HG02870 (cell line): ENCODE measurements at regions not wholly inside any gene's neighbourhood (a gene's known extent, or its start where the extent isn't known, plus 50 kb on each side); places are given as distances from the start of the nearest gene placed in this dataset.

Experiments
- ATAC-seq: cut with Tn5 transposase; IDR thresholded peaks from one replicate; pipeline ENCODE4 v1.9.1; 2021; ENCODE audit warnings: mild to moderate bottlenecking, moderate library complexity; ENCODE audit not compliant: unreplicated experiment

DNA sequence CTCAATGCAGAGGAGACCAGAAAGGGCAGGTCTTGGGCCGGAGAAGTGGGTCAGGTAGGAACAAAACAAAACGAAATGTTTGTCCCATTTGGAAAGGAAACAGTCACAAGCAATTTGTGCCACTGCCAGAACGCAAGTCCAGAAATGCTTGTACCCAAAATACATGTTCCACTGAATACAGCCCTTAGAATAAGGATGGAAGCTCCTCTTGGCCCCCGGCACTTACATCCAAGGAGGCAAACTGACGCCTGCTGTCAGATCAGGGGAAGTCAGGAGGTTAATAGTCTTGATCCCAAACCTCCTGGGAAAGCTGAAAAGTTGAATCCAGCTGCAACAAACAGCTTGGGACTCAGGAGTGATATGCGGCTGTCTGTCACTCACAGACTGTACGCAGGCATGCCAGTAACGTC lies 75.9 kb upstream of the GALNT2 start:
- ATAC-seq, result no peak

DNA sequence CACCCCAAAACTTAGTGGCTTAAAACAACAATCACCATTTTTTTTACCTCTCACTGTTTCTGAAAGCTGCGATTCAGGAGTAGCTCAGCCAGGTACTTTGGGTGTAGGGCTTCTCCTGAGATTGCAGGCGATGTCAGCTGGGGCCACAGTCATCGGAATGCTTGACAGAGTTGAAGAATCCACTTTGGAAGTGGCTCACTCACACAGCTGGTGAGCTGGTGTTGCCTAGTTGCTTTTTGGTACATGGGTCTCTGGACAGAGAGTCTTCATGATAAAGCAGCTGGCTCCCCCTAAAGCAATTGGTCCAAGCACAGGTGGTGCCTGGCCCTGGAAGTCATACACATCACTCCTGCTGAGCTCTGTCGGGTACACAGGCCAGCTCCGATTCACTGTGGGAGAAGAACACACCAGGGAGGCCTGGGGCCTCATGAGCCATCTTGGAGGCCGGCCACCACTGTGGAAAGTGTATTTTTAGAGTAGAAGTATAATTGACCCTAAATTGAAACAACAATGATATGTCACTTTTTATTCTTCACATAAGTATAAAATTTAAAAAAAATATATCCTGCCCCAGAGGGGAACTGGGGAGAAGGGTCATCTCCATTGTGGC lies 75.2 kb upstream of the GALNT2 start:
- no peak for ATAC-seq

DNA sequence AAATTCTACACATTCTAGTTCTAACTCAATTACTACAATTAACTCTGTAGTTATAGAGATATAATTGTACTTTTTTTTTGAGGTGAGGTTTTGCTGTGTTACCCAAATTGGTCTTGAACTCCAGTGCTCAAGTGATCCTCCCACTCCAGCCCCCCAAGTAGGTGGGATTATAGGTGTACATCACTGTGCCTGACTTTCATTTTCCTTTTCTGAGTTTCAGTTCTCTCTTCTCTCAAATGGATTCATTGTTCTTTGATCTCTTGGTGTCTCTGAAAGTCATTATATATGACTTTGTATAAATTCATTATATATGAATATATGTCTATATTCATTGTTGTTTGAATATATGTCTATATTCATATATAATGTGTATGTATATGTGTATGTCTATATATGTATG lies 74.0 kb upstream of the GALNT2 start:
- ATAC-seq, result no peak

DNA sequence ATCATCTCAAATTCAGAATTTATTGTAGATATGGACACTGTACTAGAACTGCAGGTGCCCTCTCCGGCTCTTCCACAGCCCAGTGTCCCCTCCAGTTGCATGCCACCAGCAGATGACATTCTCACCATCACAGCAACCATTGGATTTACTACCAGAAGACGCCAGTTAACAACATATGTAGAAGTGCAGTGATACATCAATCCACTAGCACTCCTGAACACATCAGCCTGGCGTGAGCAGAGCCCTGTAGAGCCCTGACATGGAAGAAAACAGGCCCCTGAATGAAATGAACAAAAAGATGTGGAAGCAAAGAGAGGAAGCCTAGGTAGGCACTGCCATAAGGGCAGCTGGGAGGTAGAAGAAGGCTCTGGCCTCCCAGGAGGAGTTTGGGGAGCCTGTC lies 73.1 kb upstream of the GALNT2 start:
- ATAC-seq, result no peak

DNA sequence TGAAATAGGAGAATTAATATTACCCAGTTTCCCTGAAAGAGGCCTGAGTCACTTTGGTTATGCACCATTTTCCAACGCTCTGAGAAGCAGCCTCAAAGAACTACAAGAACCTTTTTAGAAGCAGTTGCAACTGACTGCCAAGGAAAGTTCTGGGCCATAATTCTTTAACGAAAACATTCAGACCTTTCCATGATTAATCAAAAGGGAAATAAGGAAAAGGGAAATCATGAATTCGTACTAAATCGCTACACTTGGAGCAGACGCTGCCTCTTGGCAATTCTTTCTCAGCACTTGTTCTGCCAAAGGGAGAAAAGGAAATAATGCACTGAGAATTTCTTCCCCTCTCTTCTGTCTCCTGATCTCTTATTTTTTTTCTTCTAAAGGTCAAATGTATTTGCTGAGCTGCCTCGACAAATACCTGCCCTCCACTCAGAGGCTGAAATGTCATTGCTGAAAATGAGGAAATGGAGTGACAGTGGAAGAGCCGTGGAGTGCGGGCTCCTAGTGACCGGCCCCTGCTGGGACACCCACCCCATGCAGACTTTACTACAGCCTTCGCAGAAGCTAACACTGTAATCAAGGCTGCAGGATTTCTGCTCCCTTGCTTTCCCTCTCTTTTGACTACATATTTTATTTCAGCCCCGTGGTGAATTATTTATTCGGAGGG lies 67.9 kb upstream of the GALNT2 start:
- no peak for ATAC-seq

DNA sequence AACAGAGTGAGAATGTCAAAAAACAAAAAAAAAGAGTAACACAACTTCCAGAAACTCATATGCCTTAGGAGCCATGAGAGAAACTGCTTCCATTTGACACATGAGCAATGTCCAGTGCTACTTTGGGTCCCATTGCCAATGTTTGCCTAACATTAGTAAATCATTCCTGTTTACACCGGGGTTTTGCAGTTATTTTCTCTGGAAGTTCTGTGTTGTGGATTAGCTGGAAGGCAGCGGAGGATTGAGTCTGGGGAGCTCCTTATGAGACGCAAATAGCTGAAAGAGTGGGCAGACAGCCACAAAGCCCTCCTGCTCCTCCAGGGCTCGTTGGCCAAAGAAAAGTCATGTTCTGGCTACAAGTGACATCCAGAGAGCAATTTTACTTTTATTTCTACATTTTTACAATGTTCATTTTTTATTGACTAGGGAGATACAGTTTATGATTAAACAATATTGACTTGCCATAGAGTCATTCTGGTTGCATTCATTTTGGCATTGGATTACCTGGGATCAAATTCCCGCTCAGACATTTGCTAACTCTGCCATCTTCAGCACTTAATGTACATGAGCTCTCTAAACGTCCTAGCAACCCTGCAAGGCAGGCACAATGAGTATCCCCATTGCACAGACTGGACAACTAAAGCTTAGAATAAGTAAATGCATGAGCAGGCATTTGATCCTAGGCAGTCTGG lies 66.4 kb upstream of the GALNT2 start:
- ATAC-seq, result no peak

DNA sequence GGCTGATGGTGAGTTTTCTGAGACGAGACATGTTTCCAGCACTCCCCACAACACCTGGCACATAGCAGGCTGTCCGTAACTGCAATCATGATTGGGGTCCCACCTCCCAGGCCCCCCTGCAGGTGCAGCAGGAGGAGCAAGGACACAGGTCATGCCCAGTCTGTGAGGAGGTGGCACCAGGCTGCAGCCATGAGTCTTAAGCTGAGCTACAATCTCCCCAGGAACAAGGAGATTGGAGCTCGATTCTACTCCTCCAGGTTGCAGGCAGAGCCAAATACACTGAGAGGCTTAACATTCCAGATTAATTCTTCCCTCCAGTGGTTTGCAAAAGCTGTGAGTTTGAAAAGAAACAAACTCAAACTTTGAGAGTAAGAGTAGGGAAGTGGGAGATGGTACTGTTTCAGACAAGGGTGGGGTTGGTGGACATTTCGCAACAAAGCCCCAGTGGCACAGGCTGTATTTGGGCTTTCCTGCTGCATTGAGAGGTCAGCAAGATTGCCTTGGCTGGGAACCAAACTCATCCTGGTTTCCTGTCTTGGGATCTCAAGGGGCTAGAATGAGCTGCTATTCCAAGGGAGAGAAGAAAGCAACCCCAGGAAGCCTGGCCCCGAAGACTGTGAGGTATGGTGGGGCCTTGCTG lies 64.8 kb upstream of the GALNT2 start:
- ATAC-seq, result no peak

DNA sequence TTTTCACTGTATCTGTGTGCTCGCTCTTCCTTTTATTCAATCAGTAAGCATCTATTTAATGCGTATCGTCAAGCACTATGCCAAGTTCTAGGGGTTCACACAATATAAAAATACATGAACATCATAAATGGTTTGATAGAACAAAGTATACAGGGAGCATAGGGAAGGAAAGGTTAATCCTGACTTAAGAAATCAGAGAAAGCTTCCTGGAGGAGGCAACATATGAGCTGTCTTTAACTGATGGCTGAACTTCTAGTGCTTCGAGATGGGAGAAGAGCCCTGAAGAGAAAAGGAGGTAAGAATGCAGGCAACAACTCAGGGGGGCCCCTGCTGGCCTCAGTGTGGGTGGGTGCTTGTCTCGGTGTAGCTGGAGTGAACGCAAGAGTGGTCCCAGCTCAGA lies 63.6 kb upstream of the GALNT2 start:
- ATAC-seq, result no peak

DNA sequence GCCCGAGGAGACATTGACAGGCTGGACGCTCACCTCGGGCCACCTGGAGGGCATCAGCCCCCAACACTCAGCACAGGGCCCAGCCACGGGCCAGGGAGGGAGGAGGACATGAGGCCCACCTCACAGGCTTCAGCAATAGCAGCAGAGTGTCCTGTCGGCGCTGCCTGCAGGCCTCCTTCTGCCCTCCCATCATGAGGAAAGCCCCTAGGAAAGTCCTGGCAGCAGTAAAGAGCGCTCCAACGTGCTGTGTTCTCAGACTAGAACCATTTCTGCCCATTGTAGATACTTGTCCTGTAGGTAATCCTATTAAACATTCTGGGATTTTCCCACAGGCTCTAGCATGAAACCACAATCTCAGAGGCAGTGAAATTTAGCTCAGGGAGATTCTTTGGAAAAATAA lies 62.0 kb upstream of the GALNT2 start:
- no peak for ATAC-seq

DNA sequence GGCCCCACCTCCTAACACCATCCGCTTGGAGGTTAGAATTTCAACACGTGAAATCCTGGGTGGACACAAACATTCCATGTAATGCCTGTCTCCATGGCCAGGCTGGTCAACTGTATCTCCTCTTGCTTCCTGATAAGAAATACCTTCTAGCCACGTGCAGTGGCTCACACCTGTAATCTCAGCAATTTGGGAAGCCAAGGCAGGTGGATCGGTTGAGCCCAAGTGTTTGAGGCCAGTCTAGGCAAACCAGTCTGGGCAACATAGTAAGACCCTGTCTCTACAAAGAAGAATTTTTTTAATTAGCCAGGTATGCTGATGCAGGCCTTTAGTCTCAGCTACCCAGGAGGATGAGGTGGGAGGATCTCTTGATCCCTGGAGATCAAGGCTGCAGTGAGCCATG lies 58.3 kb upstream of the GALNT2 start:
- ATAC-seq, result no peak

DNA sequence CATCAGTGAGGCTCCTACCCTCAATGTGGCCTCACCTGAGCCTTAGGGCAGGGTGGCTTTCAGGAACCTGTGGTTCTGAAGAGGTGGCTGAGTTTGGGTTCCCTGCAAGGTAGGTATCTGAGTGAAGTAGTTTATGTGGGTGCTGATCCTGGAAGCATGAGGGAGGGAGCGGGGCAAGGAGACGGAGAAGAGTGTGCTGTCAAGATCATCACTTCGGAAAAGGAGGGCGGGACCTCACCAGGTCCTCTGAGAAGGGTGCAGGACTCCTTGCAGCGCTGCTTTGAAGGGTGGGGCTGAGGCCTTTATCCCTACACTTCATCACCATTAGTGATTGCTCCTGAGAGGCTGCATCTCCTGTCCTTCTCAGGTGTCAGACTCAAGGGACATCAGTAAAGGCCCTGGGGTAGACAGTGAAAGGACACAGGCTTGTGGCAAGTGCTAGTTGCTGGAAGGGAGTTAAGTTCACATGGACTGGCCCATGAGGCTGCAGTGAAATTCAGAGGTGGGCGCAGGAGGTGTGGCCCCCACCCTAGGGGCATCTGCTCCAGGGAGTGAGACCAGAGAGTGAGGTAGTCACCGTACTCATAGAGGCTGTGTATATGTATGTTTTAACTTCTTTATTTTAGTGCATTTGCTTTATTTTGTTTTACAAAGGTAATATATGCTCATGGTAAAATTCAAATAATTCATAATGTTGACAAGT lies 57.3 kb upstream of the GALNT2 start:
- ATAC-seq, result no peak

DNA sequence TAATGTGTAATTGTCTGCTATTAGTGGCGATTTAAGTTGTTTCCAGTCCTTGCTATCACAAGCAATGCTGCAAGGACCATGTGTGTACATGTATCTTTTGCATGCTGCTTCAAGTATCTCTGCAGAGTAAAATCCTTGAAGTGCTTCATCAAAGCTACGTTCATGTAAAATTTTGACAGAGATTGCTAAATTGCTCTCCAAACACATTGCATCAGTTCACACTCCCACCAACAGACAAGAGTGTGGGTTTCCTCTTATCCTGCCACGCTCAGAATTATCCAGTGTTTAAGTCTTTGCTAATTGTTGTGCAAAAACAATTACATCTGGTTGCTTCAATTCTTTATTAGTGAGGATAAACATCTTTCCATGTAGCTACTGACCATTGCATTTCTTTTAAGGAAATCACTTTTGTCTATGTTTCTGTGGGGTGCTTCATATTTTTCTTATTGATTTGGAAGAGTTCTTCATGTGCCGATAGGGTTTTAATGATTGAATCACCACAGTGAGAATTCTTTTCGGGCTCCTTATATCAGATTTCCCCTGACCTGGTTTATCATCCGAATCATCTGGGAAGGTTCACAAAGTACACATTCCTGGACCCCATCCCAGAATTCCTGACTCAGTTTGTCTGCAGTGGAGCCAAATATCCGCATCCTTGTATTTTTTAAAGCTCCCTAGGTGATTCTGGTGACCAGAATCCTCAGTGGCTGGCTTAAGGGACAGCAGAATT lies 56.3 kb upstream of the GALNT2 start:
- ATAC-seq, result no peak

DNA sequence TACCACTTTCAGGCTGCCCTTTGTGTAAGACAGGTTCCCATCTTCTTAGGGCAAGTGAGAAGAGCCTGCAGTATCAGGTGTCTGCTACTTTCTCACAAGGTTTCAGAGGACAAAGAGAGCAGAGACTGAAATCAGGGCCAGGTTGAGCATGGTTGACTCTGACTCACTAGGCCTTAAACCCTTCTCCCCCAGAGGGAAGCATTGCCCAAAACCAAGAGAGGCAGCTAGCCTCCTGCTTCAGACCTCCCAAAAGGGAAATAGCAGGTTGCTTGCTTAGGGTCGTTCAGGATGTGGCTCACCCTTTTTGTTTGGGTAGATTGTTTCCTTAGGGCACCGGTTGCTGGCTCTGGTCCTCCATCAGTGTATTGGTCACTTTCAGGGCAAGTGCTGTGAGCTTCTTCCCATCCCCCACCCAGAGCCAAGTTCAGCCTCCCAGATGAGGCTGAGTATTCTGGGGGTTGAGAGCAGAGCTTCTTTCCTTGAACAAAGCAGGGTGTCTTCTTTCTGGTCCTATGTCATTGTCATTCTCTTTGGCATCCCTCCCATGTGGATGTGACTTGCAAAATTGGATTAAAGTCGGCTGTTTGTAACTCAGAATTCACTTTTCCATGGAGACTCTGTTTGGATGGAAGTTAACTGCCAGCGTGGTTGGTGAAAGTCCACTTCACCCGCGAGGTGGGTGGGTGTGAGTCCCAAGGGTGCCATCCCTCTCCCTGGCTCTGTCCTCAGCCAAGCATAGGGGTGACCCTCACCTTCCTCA lies 55.5 kb upstream of the GALNT2 start:
- no peak for ATAC-seq

DNA sequence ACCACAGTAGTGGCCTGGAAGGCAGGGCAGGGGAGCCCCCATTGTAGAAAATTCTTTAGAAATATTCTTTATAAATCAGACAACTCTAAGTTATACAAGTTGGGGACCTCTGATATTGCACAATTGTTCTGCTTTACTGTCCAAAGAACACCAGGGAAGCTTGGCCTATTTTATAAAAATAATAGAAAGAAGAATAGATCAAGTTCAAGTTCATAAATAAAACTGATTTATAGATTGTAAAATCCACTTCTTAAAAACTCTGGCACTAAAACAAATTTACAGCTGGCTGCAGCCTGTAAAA lies 55.0 kb upstream of the GALNT2 start:
- ATAC-seq, result no peak

DNA sequence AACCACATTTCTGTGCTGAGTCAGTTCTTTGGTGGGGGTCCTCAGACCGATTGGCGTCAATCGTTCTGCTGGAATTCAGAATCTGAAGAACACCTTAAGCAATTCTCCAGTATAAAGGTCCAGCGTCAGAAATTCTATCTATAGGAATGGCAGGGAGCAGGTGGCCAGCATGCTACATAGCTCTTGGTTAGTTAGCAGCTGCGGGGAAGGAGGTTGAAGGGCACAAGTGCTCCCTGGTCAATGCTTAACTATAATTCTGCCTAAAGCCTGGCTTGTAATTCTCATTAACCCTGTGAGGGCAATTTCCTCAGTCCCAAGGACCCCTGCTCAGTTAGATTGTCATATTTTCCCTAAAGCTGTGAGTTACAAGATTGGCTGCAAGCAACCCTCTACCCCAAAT lies 54.3 kb upstream of the GALNT2 start:
- no peak for ATAC-seq

DNA sequence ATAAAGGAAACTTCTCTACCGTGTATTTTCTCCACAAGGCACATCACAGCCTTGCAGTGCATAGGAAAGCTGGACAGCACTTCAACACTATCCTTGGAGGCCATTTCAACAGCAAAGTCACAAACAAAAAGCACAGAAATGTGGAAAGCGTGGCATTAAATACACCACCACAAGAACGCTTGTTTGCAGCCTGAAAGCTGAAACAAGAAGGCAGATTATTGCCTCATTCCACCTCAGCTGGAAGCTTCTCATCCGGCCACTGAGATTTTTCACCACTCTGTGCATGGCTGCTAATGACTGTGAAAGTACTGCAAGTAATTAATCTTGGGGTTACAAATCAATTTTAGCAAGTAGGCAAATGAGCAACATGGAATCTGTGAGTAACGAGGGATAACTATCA lies 50.9 kb upstream of the GALNT2 start:
- no peak for ATAC-seq
